NCI-H345 (cell line): ENCODE measurements at regions not wholly inside any gene's neighbourhood (a gene's known extent, or its start where the extent isn't known, plus 50 kb on each side); places are given as distances from the start of the nearest gene placed in this dataset.
A peak's percentile ranks its signal among the peaks of the same experiment; 100 is the strongest.
"Not testable (repeated sequence)": the region's sequence is repeated elsewhere in the genome, so short reads cannot be mapped to it uniquely, and the experiment has no call there.

Source experiments
- DNase-seq: peaks from one replicate; lab custom pipeline; 2025; lab: John Stamatoyannopoulos, UW

GRCh38 chr15:30760633-30761032 lies 134.7 kb downstream of the ARHGAP11B start:
- DNase-seq: not testable (repeated sequence)

DNA sequence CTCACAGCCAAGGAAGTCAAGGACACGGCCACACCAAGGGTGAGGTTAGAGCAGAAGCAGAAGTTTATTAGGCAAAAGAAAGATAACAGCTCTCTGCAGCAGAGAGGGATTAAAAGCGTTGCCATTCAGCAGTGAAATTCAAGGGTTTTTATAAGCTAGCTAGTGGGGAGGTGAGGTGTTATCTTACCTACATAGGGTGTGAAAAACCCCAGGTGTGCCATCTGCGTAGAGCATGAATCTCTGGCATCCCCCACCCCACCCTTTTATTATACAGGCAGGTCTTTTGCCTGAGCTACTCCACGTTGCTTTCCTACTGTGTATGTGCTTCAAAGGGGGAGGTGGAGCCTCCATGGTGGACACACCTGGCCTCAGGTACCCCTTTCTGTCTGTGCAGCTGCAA lies 135.4 kb downstream of the ARHGAP11B start:
- peak; percentile 0 for DNase-seq

GRCh38 chr15:30769390-30770124 lies 134.2 kb upstream of the FAN1 start:
- DNase-seq: peak; percentile 59

- DNase-seq: no peak
These were observed 133.0 kb upstream of the FAN1 start for GRCh38 chr15:30770759-30771158.

- DNase-seq: no peak
These were observed 120.7 kb upstream of the FAN1 start for GRCh38 chr15:30783019-30783418.

DNA sequence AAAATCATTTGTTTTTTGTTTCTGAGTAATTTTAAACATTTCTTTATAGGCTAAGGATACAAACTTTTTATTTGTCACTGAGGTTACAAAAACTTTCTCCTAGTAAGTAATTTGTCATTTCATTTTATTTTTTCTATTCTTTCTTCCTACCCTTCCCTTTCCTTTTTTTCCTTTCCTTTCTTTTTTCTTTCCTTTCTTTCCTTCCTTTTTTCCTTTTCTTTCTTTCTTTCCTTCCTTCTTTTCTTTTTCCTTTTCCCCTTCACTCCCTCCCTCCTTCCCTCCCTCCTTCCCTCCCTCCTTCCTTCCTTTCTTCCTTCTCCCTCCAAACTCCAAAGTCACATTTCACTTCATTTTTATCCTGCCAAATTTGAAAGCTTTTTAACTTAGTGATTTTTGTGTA lies 115.1 kb upstream of the FAN1 start:
- no peak for DNase-seq

- DNase-seq: no peak
These were observed 112.2 kb upstream of the FAN1 start for GRCh38 chr15:30791239-30792175.

DNA sequence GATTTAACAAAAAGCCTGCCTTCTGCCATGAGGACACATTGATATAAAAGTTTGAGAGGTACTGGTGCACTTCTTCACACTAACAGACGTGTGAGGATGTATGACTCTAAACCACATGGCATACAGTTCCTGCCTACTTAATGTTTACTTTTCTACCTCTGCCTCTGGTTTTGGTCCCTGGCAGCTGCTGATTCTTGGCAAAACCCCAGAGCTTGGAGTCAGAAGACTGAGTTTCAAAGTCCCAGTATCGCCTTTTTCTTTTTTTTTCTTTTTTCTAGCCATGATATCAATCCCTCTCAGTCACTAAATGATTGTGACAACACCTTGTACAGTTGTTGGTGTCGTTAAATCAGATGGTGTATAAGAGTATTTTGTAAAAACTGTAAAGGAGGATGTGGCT lies 110.9 kb upstream of the FAN1 start:
- not testable (repeated sequence) for DNase-seq

DNA sequence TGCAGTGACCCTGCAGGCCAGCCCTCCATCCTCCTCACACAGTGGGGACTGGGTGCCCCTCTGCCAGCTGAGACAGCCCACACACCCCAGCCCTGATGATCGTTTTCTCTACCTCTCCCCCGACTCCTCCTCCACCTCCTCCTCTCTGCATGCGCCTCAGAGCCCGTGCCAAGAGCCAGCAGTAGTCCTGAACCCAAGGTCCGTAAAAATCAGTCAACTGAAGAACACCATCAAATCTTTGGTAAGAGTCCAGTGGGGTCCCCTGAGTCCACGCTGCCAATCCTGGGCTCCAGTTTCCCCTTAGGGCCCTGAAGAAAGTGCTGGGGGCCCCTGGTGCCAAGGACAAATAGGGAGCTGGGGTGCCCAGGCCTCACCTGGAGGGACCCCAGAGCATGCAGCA lies 109.3 kb upstream of the FAN1 start:
- no peak for DNase-seq

GRCh38 chr15:30799565-30799964 lies 104.2 kb upstream of the FAN1 start:
- not testable (repeated sequence) for DNase-seq

DNA sequence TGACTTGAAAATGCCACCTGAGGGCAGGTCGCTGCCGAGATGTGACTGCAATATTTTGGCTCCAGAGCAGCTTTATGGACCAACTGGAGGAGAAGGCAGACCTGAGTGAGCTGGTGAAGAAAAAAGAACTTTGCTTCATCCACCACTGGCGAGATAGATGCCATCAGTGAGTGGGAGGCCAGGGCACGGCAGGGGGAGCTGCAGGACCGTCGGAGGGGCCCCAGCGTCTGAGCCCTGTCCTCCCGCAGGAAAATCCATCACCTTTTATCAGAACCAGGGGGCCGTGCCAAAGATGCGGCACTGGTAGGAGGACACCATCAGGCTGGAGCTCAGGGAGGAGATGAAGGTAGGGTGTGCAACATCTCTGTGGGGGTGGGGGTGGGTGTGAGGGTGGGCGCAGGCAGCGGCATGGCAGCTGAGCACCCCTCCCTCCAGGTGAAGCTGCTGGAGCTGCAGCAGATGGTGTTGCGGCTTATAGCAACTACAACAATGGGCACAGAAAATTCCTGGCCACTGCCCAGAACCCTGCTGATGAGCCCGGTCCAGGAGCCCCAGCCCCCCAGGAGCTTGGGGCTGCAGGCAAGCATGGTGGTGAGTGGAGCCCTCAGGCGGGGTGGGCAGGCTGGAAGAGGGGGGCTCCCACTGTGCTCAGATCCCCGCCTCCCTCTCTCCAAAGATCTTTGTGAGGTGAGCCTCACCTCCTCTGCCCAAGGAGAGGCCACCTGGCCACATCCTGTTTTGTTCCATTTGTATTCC lies 102.4 kb upstream of the FAN1 start:
- peak; percentile 86 for DNase-seq

- DNase-seq: peak; percentile 11
These were observed 101.7 kb upstream of the FAN1 start for GRCh38 chr15:30802001-30802400.

GRCh38 chr15:30803703-30804102 lies 100.0 kb upstream of the FAN1 start:
- DNase-seq: not testable (repeated sequence)

GRCh38 chr15:30816430-30816829 lies 87.3 kb upstream of the FAN1 start:
- DNase-seq: no peak

DNA sequence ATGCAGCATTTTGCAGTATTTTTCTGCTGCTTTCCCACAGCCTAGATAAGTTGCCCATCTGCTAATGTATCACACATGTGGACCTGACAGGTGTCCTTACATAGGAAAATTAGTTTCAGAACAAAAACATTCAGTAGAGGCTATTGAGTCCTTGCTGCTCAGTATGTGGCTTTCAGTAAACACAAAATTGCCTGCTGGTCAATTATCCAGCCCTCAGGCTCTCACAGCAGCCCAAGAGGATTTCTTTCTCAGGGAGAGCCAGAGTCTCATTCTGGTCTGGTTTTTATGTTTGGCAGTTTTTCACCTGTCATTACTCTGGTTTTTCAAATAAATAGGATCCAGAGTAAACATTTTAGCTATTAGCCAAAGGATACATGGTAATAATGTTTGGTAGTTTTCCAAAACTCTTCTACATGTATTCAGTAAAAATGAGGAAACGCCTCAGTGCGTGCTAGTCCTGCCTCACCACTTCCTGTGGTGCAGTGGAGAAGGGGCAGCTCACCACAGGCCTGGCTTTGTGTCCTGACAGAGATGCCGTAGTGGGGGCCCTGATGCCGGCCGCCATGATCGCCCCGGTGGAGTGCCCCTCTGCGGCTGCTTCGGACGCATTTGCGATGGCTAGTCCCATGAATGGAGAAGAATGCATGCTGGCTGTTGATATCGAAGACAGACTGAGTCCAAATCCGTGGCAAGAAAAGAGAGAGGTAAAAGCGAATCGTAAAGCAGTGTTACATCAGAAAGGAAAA lies 80.5 kb upstream of the FAN1 start:
- DNase-seq: peak; percentile 76

DNA sequence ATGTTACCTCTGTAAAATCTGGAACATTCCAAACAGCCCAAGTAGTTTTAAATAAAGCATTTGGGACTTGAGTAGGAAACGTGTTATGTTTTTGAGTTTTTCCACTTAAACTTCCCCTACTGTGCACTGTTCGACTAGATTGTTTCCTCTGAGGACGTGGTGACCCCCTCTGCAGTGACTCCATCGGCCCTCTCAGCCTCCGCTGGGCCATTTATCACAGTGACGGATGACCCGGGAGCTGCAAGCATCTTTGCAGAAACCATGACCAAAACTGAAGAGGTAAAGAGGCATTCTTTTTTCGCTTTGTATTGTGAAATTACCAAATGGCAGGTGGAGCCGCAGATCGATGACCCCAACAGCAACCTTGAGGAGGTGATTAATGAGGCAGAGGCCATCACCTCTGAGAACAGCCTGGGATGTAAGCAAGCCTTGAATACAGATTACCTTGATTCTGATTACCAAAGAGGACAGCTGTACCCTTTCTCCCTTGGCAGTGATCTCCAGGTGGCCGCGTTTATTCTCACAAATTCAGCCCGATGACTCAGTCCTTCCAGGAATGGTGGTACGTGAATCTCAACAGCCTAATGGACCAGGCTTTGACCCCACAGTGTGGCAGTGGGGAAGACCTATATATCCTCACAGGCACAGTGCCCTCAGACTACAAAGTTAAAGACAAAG lies 79.1 kb upstream of the FAN1 start:
- peak; percentile 59 for DNase-seq

DNA sequence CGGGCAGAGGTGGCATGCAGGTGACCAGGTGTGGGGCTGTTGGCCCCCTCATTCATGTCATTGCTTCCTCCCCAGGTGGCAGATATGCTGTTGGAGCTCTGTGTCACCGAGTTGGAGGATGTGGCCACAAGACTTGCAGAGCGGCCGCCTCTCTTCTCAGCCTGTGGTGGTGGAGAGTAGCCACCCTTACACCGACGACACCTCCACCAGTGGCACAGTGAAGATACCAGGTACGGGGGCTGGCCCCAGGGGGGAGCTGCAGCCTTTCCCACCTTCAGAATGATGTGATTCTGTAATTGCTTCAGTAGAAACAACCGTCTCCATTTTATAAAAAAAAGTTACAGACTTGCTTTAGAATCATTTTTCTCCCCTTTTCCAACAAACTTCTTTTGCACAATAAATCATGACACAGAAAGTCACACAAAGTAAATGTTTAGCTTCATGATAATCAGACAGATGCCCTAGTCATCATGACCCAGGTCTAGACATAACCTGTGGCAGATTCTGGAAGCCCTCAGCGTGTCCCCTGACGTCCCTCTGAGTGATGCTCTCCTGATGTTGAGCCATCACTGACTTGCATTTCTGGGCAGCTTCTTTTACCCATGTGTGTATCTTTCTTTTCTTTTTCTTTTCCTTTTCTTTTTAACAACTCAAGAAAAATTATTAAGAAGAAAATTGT lies 76.0 kb upstream of the FAN1 start:
- no peak for DNase-seq

GRCh38 chr15:30828304-30828639 lies 75.4 kb upstream of the FAN1 start:
- not testable (repeated sequence) for DNase-seq

DNA sequence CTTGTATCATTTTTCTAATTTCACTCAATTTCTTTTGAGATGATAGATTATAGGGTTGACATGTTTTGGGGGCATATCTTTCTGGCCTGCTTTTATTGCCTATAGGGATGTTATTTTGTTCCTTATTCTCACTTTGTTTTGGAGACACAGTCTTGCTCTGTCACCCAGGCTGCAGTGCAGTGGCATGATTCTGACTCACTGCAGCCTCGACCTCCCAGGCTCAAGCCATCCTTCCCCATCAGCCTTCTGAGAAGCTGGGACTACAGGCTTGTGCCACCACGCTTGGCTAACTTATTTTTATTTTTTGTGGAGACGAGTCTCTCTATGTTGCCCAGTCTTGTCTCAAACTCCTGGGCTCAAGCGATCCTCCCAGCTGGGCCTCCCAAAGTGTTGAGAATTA lies 72.8 kb upstream of the FAN1 start:
- no peak for DNase-seq

DNA sequence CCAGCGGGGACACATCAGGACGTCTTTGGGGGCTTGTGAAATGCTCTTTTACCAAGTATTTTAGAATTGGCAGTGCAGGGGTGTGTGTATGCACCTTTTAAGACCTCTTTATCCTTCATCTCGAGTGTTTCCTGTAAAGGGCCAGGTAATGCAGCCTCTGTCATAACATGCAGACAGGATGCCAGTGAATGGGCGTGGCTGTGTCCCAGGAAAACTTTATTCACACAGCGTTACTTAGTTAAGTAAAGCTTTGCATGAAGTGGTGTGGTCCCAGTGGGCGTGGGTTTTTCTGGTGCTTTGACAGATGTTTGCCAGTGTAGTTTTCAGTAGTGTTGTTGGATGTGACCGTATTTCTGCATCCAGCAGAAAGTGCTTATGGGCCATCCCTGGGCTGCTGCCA lies 70.3 kb upstream of the FAN1 start:
- not testable (repeated sequence) for DNase-seq

- DNase-seq: not testable (repeated sequence)
These were observed 62.1 kb upstream of the FAN1 start for GRCh38 chr15:30841639-30842038.
